HepG2 (cell line): ENCODE measurements at regions not wholly inside any gene's neighbourhood (a gene's known extent, or its start where the extent isn't known, plus 50 kb on each side); places are given as distances from the start of the nearest gene placed in this dataset.

Experiments
- ATAC-seq: fragments of 200-7000 bp; cut with Tn5 transposase; 3 replicates; pipeline ENCODE4 v1.9.1; 2020; ENCODE audit warnings: mild to moderate bottlenecking, moderate library complexity
- BruUV-seq: library from RNA; stranded (reverse); fragments of 400-500 nt; replicated peaks from 2 replicates; lab custom pipeline; 2021; lab: Mats Ljungman, UMichigan
- CTCF ChIA-PET: fragments of 300-600 bp; formaldehyde crosslinking; extraction: SDS; loops from one replicate; lab custom pipeline; 2021; ENCODE audit warnings: low total read pairs, inconsistent platforms, low intra/inter-chr PET ratio; lab: Yijun Ruan, JAX
- POLR2A ChIA-PET: fragments of 350-600 bp; sonication (Branson Sonifier 250); formaldehyde crosslinking; loops from one replicate; lab custom pipeline; 2020; ENCODE audit warnings: antibody characterized with exemption, inconsistent platforms; lab: Yijun Ruan, JAX
- DNase-seq: peaks from one replicate; pipeline ENCODE4 v3.0.0-alpha.2; 2015; ENCODE audit warnings: low spot score
- FAIRE-seq: peaks from 3 replicates; lab custom pipeline; 2011; peaks lifted over from hg19 to GRCh38; lab: Jason Lieb, UNC
- H2AFZ ChIP-seq: one replicate; pipeline ENCODE4 v1.6.1; 2011; ENCODE audit warnings: low read length, inconsistent platforms
- H3K27ac ChIP-seq: fragments of 300-600 bp; 3 replicates; pipeline ENCODE4 v1.8.0; 2011; ENCODE audit warnings: mixed run types, mild to moderate bottlenecking, mixed read lengths, low read length, inconsistent platforms; ENCODE audit not compliant: insufficient read depth; ENCODE audit errors: extremely low read length
- H3K27me3 ChIP-seq, 2 experiments: fragments of 200-600 bp in 1 of 2; 2 replicates in 1 of 2; 3 replicates in 1 of 2; pipeline versions ENCODE4 v1.6.0 to v1.8.0; 2011; ENCODE audit warnings: low read length in 2 of 2, mild to moderate bottlenecking in 2 of 2, moderate library complexity in 2 of 2, inconsistent platforms in 1 of 2; ENCODE audit not compliant: insufficient read depth in 2 of 2, control insufficient read depth in 1 of 2
- H3K36me3 ChIP-seq, 2 experiments: fragments of 200-600 bp in 1 of 2; replicated peaks in 1 of 2; 2 replicates in 1 of 2; 3 replicates in 1 of 2; pipeline versions ENCODE4 v1.5.1 to v1.8.0; 2011; ENCODE audit warnings: low read length in 2 of 2, inconsistent platforms in 1 of 2; ENCODE audit not compliant: insufficient read depth in 2 of 2, control insufficient read depth in 1 of 2
- H3K4me1 ChIP-seq: 2 replicates; pipeline ENCODE4 v1.5.1; 2012; ENCODE audit warnings: low read length, inconsistent platforms; ENCODE audit not compliant: insufficient read depth
- H3K4me2 ChIP-seq: 2 replicates; pipeline ENCODE4 v1.6.0; 2011; ENCODE audit warnings: low read depth, low read length, inconsistent platforms
- H3K4me3 ChIP-seq, 3 experiments: fragments of 200-600 bp in 1 of 3; sonication (generic), shearing (Covaris generic) in 1 of 3; replicated peaks in 1 of 3; 2 replicates each; pipeline ENCODE4 v1.5.1; 2011 to 2016; ENCODE audit warnings: low read length in 3 of 3, inconsistent platforms in 2 of 3, low read depth in 2 of 3, mild to moderate bottlenecking in 2 of 3, control low read depth in 1 of 3, mixed read lengths in 1 of 3; ENCODE audit not compliant: insufficient read depth in 1 of 3
- H3K79me2 ChIP-seq: one replicate; pipeline ENCODE4 v1.6.1; 2011; ENCODE audit warnings: low read length, inconsistent platforms; ENCODE audit not compliant: insufficient read depth
- H3K9ac ChIP-seq: 2 replicates; pipeline ENCODE4 v1.6.0; 2011; ENCODE audit warnings: mild to moderate bottlenecking, low read depth, low read length, inconsistent platforms; ENCODE audit not compliant: insufficient read depth
- H3K9me3 ChIP-seq: 2 replicates; pipeline ENCODE4 v1.5.1; 2012; ENCODE audit warnings: mild to moderate bottlenecking, low read length
- H4K20me1 ChIP-seq: 2 replicates; pipeline ENCODE4 v1.6.0; 2011; ENCODE audit warnings: inconsistent platforms, mild to moderate bottlenecking, low read length, moderate library complexity; ENCODE audit not compliant: insufficient read depth
- AKNA ChIP-seq: sonication (generic); formaldehyde crosslinking; IDR thresholded peaks from 2 replicates; pipeline ENCODE4 v1.4.0; 2020; ENCODE audit warnings: missing genetic modification reagents, borderline replicate concordance
- CREB3 ChIP-seq: sonication (generic); formaldehyde crosslinking; IDR thresholded peaks from 2 replicates; pipeline ENCODE4 v1.5.0; 2020; ENCODE audit warnings: missing genetic modification reagents
- DPF2 ChIP-seq: sonication (generic); formaldehyde crosslinking; IDR thresholded peaks from 2 replicates; pipeline ENCODE4 v1.4.0; 2020; ENCODE audit warnings: mild to moderate bottlenecking, low read depth, missing genetic modification reagents, borderline replicate concordance
- JUN ChIP-seq: sonication (generic); formaldehyde crosslinking; IDR thresholded peaks from 2 replicates; pipeline ENCODE4 v1.4.0; 2020; ENCODE audit warnings: mild to moderate bottlenecking, missing genetic modification reagents
- KMT2B ChIP-seq: IDR thresholded peaks from 2 replicates; pipeline ENCODE4 v1.6.1; 2016; ENCODE audit warnings: missing genetic modification reagents, missing compliant biosample characterization
- SKIL ChIP-seq: sonication (generic); formaldehyde crosslinking; IDR thresholded peaks from 2 replicates; pipeline ENCODE4 v1.8.0; 2022; ENCODE audit warnings: missing genetic modification reagents, mild to moderate bottlenecking, moderate library complexity, borderline replicate concordance
- SMARCE1 ChIP-seq: fragments of 450-650 bp; IDR thresholded peaks from 2 replicates; pipeline ENCODE4 v1.6.1; 2017; ENCODE audit warnings: borderline replicate concordance
- THYN1 ChIP-seq: sonication (generic); formaldehyde crosslinking; IDR thresholded peaks from 2 replicates; pipeline ENCODE4 v1.8.1; 2023; ENCODE audit warnings: low read depth, mild to moderate bottlenecking, moderate library complexity, missing genetic modification reagents, borderline replicate concordance
- ZBTB20 ChIP-seq: sonication (generic); formaldehyde crosslinking; IDR thresholded peaks from 2 replicates; pipeline ENCODE4 v1.8.1; 2023; ENCODE audit warnings: missing genetic modification reagents, low read depth, mild to moderate bottlenecking, borderline replicate concordance
- ZBTB26 ChIP-seq: IDR thresholded peaks from 2 replicates; pipeline ENCODE4 v1.6.1; 2016; ENCODE audit warnings: missing compliant biosample characterization, missing genetic modification reagents, borderline replicate concordance
- ZNF512B ChIP-seq: sonication (generic); formaldehyde crosslinking; IDR thresholded peaks from 2 replicates; pipeline ENCODE4 v1.5.1; 2020; ENCODE audit warnings: missing genetic modification reagents, mild to moderate bottlenecking, borderline replicate concordance
- WGBS: methylation state at CpG from one replicate; pipeline ENCODE4 v1.1.6; 2017; ENCODE audit warnings: low lambda C conversion rate; 5-methylcytosine and 5-hydroxymethylcytosine counted together
- in situ Hi-C: cut with HindIII; loops from 2 replicates; pipeline ENCODE4 v1.10.0; 2017; ENCODE audit warnings: low pct_unique_long_range_greater_than_20kb; ENCODE audit not compliant: extremely low pct_ligation_motif_present
- intact Hi-C: fragments of 100-400 bp; cut with micrococcal nuclease; formaldehyde crosslinking; loops from one replicate; pipeline ENCODE4 v1.10.0; 2022; ENCODE audit not compliant: unreplicated experiment

- peaks cover 58% of the 10 kb centered on the region for H3K4me1 ChIP-seq
- intact Hi-C loops = no loop called here
- whole genome bisulfite sequencing = 53% methylated on average over 8 of the region's 29 CpGs
- H2AFZ ChIP-seq = no peak overlapping the region
- CTCF ChIA-PET = no interaction called here
- H3K36me3 ChIP-seq = no peaks in the 10 kb centered on the region
- H3K9ac ChIP-seq = no peak overlapping the region
- BruUV-seq = no TSS peak
- H3K27ac ChIP-seq = no peak overlapping the region
- H3K79me2 ChIP-seq = no peaks in the 10 kb centered on the region
- FAIRE-seq (no peak), ATAC-seq (peak; percentile 11; the same call in 1 of the 3 replicates), DNase-seq (no peak)
- H4K20me1 ChIP-seq = no peaks in the 10 kb centered on the region
- peaks cover 0 to 13% of the 10 kb centered on the region in 2 experiments; a peak in 1 of 5 replicates for H3K27me3 ChIP-seq
- in situ Hi-C loops = no loop called here
- no peak overlapping the region; a peak in 1 of 6 replicates for H3K4me3 ChIP-seq
- H3K4me2 ChIP-seq = peak overlapping the region; percentile 10; the same call in 1 of the 2 replicates
- no peaks in the 10 kb centered on the region for H3K9me3 ChIP-seq
- POLR2A ChIA-PET = no interaction called here
- TF ChIP-seq KMT2B (CRISPR knock-in tag) = no peak
- no peak for TF ChIP-seq SMARCE1
- TF ChIP-seq AKNA (CRISPR knock-in tag) = no peak
- no peak for TF ChIP-seq ZBTB20
- no peak for TF ChIP-seq THYN1 (CRISPR knock-in tag)
- no peak for TF ChIP-seq ZNF512B (CRISPR knock-in tag)
- TF ChIP-seq DPF2 (CRISPR knock-in tag) = no peak
- no peak for TF ChIP-seq JUN (CRISPR knock-in tag)
- TF ChIP-seq ZBTB26 (CRISPR knock-in tag) = no peak
- TF ChIP-seq SKIL (CRISPR knock-in tag) = peak; percentile 66; the same call in 1 of the 2 replicates
- TF ChIP-seq CREB3 (CRISPR knock-in tag) = no peak
These were observed 81.5 kb downstream of the CPN2 start for GRCh38 chr3:194269610-194270145.
